Hepatocyte (in vitro differentiated cells): ENCODE measurements at regions not wholly inside any gene's neighbourhood (a gene's known extent, or its start where the extent isn't known, plus 50 kb on each side); places are given as distances from the start of the nearest gene placed in this dataset.

Experiments used
- DNase-seq: peaks from one replicate; pipeline ENCODE4 v3.0.0-alpha.2; 2016; ENCODE audit warnings: low spot score
- H2AFZ ChIP-seq: fragments of 200-600 bp; sonication (generic); 2 replicates; pipeline ENCODE4 v1.6.0; 2016; ENCODE audit warnings: antibody characterized with exemption, mild to moderate bottlenecking
- H3K27ac ChIP-seq: fragments of 200-600 bp; sonication (generic); 2 replicates; pipeline ENCODE4 v1.5.1; 2016; ENCODE audit warnings: mild to moderate bottlenecking
- H3K27me3 ChIP-seq: fragments of 200-600 bp; sonication (generic); 2 replicates; pipeline ENCODE4 v1.6.1; 2016
- H3K36me3 ChIP-seq: fragments of 200-600 bp; sonication (generic); replicated peaks from 2 replicates; pipeline ENCODE4 v1.5.1; 2016; ENCODE audit warnings: low read depth; ENCODE audit not compliant: insufficient read depth
- H3K4me1 ChIP-seq: fragments of 200-600 bp; sonication (generic); 2 replicates; pipeline ENCODE4 v1.5.1; 2016; ENCODE audit warnings: mild to moderate bottlenecking, moderate library complexity; ENCODE audit not compliant: insufficient read depth
- H3K4me2 ChIP-seq: fragments of 200-600 bp; sonication (generic); 2 replicates; pipeline ENCODE4 v1.6.0; 2016
- H3K4me3 ChIP-seq: fragments of 200-600 bp; sonication (generic); 2 replicates; pipeline ENCODE4 v1.5.1; 2016; ENCODE audit warnings: mild to moderate bottlenecking
- H3K79me2 ChIP-seq: fragments of 200-600 bp; sonication (generic); 2 replicates; pipeline ENCODE4 v1.6.0; 2017; ENCODE audit warnings: mild to moderate bottlenecking
- H3K9me2 ChIP-seq: fragments of 200-600 bp; sonication (generic); replicated peaks from 2 replicates; pipeline ENCODE4 v1.6.0; 2017; ENCODE audit warnings: mild to moderate bottlenecking; ENCODE audit not compliant: insufficient read depth
- H3K9me3 ChIP-seq: fragments of 200-600 bp; sonication (generic); 2 replicates; pipeline ENCODE4 v1.5.1; 2016; ENCODE audit warnings: low read depth, mild to moderate bottlenecking
- H4K20me1 ChIP-seq: fragments of 200-600 bp; sonication (generic); 2 replicates; pipeline ENCODE4 v1.6.0; 2016; ENCODE audit warnings: mild to moderate bottlenecking; ENCODE audit not compliant: insufficient read depth, poor library complexity, severe bottlenecking
- EZH2 ChIP-seq: fragments of 200-600 bp; sonication (generic); IDR thresholded peaks from 2 replicates; pipeline ENCODE4 v1.6.1; 2016; ENCODE audit warnings: antibody characterized with exemption, mild to moderate bottlenecking, borderline replicate concordance
- EZH2phosphoT487 ChIP-seq: fragments of 200-600 bp; sonication (generic); IDR thresholded peaks from one replicate; pipeline ENCODE4 v1.6.1; 2018; ENCODE audit warnings: antibody characterized with exemption, mild to moderate bottlenecking, low read depth, moderate library complexity; ENCODE audit not compliant: unreplicated experiment, severe bottlenecking
- WGBS: methylation state at CpG from one replicate; pipeline ENCODE4 v1.1.6; 2016; ENCODE audit warnings: low lambda C conversion rate; ENCODE audit errors: missing lambda C conversion rate; 5-methylcytosine and 5-hydroxymethylcytosine counted together
- TF ChIP-seq, protein P1 (sequence below): fragments of 200-600 bp; sonication (generic); IDR thresholded peaks from 2 replicates; pipeline ENCODE4 v1.5.1; 2016; ENCODE audit warnings: antibody characterized with exemption, mild to moderate bottlenecking; ENCODE audit not compliant: poor library complexity

DNA sequence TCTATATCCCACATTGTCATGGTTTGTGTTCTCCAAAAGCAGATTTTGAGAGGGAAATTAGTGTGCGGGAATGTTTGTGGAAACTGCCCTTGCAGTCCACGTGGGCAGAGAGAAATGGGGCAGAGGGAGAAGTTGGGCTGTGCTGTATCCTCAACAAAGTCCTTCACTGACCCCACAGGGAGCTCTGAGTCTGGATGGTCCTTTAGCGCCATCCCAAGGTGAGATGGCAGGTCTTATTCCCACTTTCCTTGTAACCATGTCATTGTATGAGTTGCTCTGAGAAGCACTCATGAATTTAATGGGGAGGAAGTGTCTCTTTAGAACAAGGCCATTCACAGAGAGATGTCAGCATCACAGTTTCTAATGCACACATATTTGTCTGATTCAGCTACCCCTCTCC is 127.1 kb downstream of the ANKRD18B start:
- H3K27ac ChIP-seq, result no peak overlapping the region
- WGBS, result 67% methylated on average over 3 of the region's 3 CpGs
- H3K79me2 ChIP-seq, result no peaks in the 10 kb centered on the region
- DNase-seq, result no peak
- H3K4me1 ChIP-seq, result no peaks in the 10 kb centered on the region
- no peak overlapping the region for H2AFZ ChIP-seq
- no peaks in the 10 kb centered on the region for H3K36me3 ChIP-seq
- no peak overlapping the region for H3K4me2 ChIP-seq
- H3K4me3 ChIP-seq, result no peak overlapping the region
- TF ChIP-seq, protein P1, sequence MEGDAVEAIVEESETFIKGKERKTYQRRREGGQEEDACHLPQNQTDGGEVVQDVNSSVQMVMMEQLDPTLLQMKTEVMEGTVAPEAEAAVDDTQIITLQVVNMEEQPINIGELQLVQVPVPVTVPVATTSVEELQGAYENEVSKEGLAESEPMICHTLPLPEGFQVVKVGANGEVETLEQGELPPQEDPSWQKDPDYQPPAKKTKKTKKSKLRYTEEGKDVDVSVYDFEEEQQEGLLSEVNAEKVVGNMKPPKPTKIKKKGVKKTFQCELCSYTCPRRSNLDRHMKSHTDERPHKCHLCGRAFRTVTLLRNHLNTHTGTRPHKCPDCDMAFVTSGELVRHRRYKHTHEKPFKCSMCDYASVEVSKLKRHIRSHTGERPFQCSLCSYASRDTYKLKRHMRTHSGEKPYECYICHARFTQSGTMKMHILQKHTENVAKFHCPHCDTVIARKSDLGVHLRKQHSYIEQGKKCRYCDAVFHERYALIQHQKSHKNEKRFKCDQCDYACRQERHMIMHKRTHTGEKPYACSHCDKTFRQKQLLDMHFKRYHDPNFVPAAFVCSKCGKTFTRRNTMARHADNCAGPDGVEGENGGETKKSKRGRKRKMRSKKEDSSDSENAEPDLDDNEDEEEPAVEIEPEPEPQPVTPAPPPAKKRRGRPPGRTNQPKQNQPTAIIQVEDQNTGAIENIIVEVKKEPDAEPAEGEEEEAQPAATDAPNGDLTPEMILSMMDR, result no peak
- TF ChIP-seq EZH2phosphoT487, result no peak
- TF ChIP-seq EZH2, result no peak
- H3K9me2 ChIP-seq, result no peaks in the 10 kb centered on the region
- H3K9me3 ChIP-seq, result no peaks in the 10 kb centered on the region
- no peaks in the 10 kb centered on the region for H4K20me1 ChIP-seq
- peaks cover 10% of the 10 kb centered on the region for H3K27me3 ChIP-seq

DNA sequence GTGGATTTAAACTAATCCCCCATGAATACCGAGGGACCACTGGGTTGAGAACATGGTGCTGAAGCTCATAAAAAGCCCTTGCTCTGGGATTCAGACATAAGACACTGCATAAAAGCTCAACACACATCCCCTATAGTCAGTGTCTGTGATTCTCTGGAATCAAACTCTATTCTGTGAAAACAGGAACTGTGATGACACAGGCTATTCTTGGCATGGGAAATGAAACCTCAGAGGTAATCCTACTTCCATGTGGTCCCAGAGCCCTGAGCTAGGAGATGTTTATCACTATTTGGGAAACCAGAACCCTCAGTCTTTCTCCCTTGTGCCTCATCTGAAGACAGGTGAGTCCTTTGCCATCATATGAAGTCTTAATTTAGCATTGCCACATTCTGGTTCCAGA is 135.4 kb upstream of the PRSS3 start:
- H3K4me2 ChIP-seq, result no peak overlapping the region
- H3K9me3 ChIP-seq, result no peaks in the 10 kb centered on the region
- no peaks in the 10 kb centered on the region for H3K27me3 ChIP-seq
- WGBS, result 53% methylated on average over 1 of the region's 1 CpG
- no peaks in the 10 kb centered on the region for H4K20me1 ChIP-seq
- no peak for DNase-seq
- no peaks in the 10 kb centered on the region for H3K36me3 ChIP-seq
- no peak overlapping the region for H3K27ac ChIP-seq
- no peak for TF ChIP-seq EZH2phosphoT487
- TF ChIP-seq EZH2, result no peak
- TF ChIP-seq, protein P1, result no peak
- no peak overlapping the region for H2AFZ ChIP-seq
- H3K4me3 ChIP-seq, result no peak overlapping the region
- H3K9me2 ChIP-seq, result no peaks in the 10 kb centered on the region
- H3K4me1 ChIP-seq, result no peaks in the 10 kb centered on the region
- H3K79me2 ChIP-seq, result no peaks in the 10 kb centered on the region

DNA sequence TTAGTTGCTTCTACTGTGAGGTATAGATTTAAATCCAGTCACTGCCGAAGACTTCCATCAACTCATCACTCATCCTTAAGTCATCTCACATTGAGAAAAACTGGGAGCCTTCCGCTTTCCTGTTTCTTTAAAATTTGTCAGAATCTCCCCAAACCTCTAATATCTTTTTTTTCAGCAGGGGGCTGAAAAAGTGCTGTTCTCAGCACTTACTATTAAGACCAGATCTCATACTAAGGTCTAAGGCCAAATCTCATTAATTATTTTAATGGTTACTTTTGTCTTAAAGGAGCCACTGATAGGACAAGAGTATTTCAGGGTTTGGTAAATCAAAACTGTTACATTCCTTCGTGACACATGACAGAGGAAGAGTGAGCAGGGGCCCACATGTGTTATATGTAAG is 134.6 kb upstream of the PRSS3 start:
- Histone ChIP-seq H3K79me2 (no peaks in the 10 kb centered on the region), H3K27me3 (no peaks in the 10 kb centered on the region), H2AFZ (no peak overlapping the region), H3K4me2 (no peak overlapping the region), H4K20me1 (no peaks in the 10 kb centered on the region), H3K9me3 (no peaks in the 10 kb centered on the region), H3K4me3 (no peak overlapping the region), H3K9me2 (no peaks in the 10 kb centered on the region), H3K27ac (no peak overlapping the region), H3K36me3 (no peaks in the 10 kb centered on the region), H3K4me1 (no peaks in the 10 kb centered on the region)
- no peak for DNase-seq
- whole genome bisulfite sequencing, result 82% methylated on average over 3 of the region's 3 CpGs
- no peak for TF ChIP-seq EZH2
- TF ChIP-seq, protein P1, result no peak
- no peak for TF ChIP-seq EZH2phosphoT487

DNA sequence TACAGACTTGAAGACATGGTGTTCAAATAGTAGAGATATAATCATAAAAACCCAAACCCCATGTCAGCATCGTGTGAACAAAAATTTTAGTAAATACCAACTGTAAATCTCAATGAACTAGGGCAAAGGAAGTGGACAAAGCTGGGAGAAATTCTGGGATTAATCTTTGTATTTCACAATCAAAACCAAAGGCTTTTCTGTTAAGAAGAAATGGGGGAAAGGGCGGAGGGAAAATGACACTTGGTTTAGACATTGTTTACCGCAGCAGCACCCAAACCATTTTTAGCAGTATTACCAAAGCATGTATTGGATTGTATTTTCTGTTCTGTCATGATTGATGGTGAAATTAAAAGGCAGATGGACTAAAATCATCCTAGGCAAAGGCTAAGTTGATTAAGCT is 134.2 kb upstream of the PRSS3 start:
- Histone ChIP-seq H3K9me2 (no peaks in the 10 kb centered on the region), H3K4me2 (no peak overlapping the region), H3K27me3 (no peaks in the 10 kb centered on the region), H3K36me3 (no peaks in the 10 kb centered on the region), H3K4me1 (no peaks in the 10 kb centered on the region), H3K27ac (no peak overlapping the region), H3K4me3 (no peak overlapping the region), H4K20me1 (no peaks in the 10 kb centered on the region), H3K79me2 (no peaks in the 10 kb centered on the region), H3K9me3 (no peaks in the 10 kb centered on the region), H2AFZ (no peak overlapping the region)
- DNase-seq, result no peak
- TF ChIP-seq EZH2, result no peak
- TF ChIP-seq, protein P1, result no peak
- no peak for TF ChIP-seq EZH2phosphoT487
- 83% methylated on average over 3 of the region's 3 CpGs for WGBS
